Ovary (tissue), 7 donors: ENCODE measurements at regions not wholly inside any gene's neighbourhood (a gene's known extent, or its start where the extent isn't known, plus 50 kb on each side); places are given as distances from the start of the nearest gene placed in this dataset.

ENCODE experiments used
- DNase-seq, 5 donors: peaks; one replicate each; pipeline ENCODE4 v3.0.0-alpha.2; 2019 to 2020
- H3K27ac ChIP-seq, 2 donors: fragments of 200-600 bp; one replicate each; pipeline versions ENCODE4 v1.5.1 to v1.8.0; 2019 to 2022
- H3K27me3 ChIP-seq: fragments of 200-600 bp; one replicate; pipeline ENCODE4 v1.8.0; 2022
- H3K36me3 ChIP-seq: fragments of 200-600 bp; sonication (generic); one replicate; pipeline ENCODE4 v1.5.1; 2019
- H3K4me1 ChIP-seq: one replicate; pipeline ENCODE4 v1.8.1; 2013; ENCODE audit warnings: mild to moderate bottlenecking, moderate library complexity; ENCODE audit not compliant: insufficient read depth
- H3K4me3 ChIP-seq: fragments of 200-600 bp; sonication (generic); one replicate; pipeline ENCODE4 v1.5.1; 2017
- H3K9me3 ChIP-seq, 2 donors: fragments of 200-600 bp in 1 of 2; sonication (generic) in 1 of 2; one replicate each; pipeline versions ENCODE4 v1.5.1 to v1.8.1; 2013 to 2019; ENCODE audit warnings: mild to moderate bottlenecking in 1 of 2, moderate library complexity in 1 of 2
- EP300 ChIP-seq: sonication (generic); formaldehyde crosslinking; IDR thresholded peaks from one replicate; pipeline ENCODE4 v1.6.1; 2017; ENCODE audit warnings: antibody characterized with exemption
- POLR2A ChIP-seq: fragments of 450-650 bp; IDR thresholded peaks from one replicate; pipeline ENCODE4 v1.6.1; 2017; ENCODE audit warnings: antibody characterized with exemption, mild to moderate bottlenecking, moderate library complexity
- WGBS, 3 donors: extraction: QIAGEN DNeasy Blood & Tissue Kit in 1 of 3; methylation state at CpG; one replicate each; pipeline versions ENCODE4 v1.1.5 to v1.1.7; 2013 to 2017; 5-methylcytosine and 5-hydroxymethylcytosine counted together
- intact Hi-C, 4 donors: fragments of 100-400 bp; cut with DNase I; formaldehyde crosslinking; loops; one replicate each; pipeline versions ENCODE4 v1.11.0 to v1.15.1; 2022 to 2023
- TF ChIP-seq, protein P1 (sequence below), 3 donors: fragments of 450-650 bp in 2 of 3; fragments of 200-600 bp in 1 of 3; IDR thresholded peaks; one replicate each; pipeline versions ENCODE4 v1.5.1 to v1.8.0; 2016 to 2022; ENCODE audit warnings: antibody characterized with exemption in 3 of 3, mild to moderate bottlenecking in 1 of 3
- donor health status: DM: no; HTN: no; CAD: no; lungs with moderate emphysema.
- donor health status: DM: no; HTN: no; CAD: no.
- donor health status: Bipolar disorder and iron deficiency.
- donor health status: DM: no; HTN: no; CAD: no.
- donor health status: DM: yes; HTN: yes; CAD: no.

DNA sequence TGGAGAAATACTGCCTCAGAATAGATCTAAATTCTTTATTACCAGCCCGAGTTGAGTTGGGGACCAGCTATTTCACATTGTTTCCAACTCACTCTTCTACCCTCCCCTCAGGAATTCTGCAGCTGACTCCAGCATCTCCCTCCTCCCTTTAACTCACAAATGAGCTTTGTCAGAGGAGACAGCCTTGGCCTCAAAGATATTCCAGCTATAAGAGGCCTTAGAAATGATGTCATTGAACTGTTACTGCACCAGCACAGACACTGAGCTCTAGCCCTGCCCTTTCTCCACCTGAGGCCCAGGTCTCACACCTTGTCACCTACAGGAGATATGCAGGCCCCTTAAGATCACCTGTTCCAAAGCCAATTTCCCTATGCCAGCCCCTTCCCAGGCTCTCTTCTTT is 78.4 kb upstream of the ATP10B start:
- Histone ChIP-seq H3K4me3 (no peak overlapping the region), H3K27ac (no peak overlapping the region), H3K4me1 (no peaks in the 10 kb centered on the region), H3K27me3 (no peaks in the 10 kb centered on the region), H3K36me3 (no peaks in the 10 kb centered on the region), H3K9me3 (no peaks in the 10 kb centered on the region)
- intact Hi-C loops, result no loop called here
- 0 to 8% (median 0%) methylated on average over 1 of the region's 1 CpG for WGBS, 3 donors
- TF ChIP-seq EP300, result no peak
- TF ChIP-seq, protein P1, sequence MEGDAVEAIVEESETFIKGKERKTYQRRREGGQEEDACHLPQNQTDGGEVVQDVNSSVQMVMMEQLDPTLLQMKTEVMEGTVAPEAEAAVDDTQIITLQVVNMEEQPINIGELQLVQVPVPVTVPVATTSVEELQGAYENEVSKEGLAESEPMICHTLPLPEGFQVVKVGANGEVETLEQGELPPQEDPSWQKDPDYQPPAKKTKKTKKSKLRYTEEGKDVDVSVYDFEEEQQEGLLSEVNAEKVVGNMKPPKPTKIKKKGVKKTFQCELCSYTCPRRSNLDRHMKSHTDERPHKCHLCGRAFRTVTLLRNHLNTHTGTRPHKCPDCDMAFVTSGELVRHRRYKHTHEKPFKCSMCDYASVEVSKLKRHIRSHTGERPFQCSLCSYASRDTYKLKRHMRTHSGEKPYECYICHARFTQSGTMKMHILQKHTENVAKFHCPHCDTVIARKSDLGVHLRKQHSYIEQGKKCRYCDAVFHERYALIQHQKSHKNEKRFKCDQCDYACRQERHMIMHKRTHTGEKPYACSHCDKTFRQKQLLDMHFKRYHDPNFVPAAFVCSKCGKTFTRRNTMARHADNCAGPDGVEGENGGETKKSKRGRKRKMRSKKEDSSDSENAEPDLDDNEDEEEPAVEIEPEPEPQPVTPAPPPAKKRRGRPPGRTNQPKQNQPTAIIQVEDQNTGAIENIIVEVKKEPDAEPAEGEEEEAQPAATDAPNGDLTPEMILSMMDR (IDR thresholded peaks at IDR 0.05), result no peak
- TF ChIP-seq POLR2A, result no peak
- no peak for DNase-seq

DNA sequence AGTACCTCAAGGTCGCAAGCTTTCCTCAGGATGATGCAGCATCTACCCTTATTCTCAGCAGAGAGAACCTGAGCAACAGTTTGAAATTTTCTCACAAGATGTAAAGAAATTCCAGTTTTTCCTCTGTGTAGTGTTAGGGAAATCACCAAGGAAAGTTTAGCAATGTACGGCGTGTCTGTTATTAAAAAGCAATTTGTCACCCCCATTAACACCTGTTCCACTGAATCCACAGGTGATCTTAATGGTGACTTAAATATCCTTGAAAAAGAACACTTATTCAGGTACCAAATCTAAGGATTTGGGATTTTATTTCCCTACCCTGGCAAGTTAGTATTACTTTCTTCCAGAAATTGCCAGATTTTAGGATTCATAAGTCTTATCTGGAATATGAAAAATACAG is 77.9 kb upstream of the ATP10B start:
- no peak for TF ChIP-seq POLR2A
- TF ChIP-seq, protein P1 (IDR thresholded peaks at IDR 0.05), result no peak
- Histone ChIP-seq H3K27ac (no peak overlapping the region), H3K36me3 (no peaks in the 10 kb centered on the region), H3K27me3 (no peaks in the 10 kb centered on the region), H3K4me3 (no peak overlapping the region), H3K9me3 (no peaks in the 10 kb centered on the region), H3K4me1 (no peaks in the 10 kb centered on the region)
- intact Hi-C loops, result no loop called here
- DNase-seq, result no peak
- 82 to 93% (median 83%) methylated on average over 3 of the region's 3 CpGs for whole genome bisulfite sequencing, 3 donors

GRCh38 chr5:160929360-160929759 is 77.3 kb upstream of the ATP10B start:
- Histone ChIP-seq H3K4me1 (no peaks in the 10 kb centered on the region), H3K27me3 (no peaks in the 10 kb centered on the region), H3K9me3 (no peaks in the 10 kb centered on the region), H3K4me3 (no peak overlapping the region), H3K36me3 (no peaks in the 10 kb centered on the region), H3K27ac (no peak overlapping the region)
- 72 to 88% (median 82%) methylated on average over 2 of the region's 2 CpGs for WGBS, 3 donors
- TF ChIP-seq POLR2A (no peak), EP300 (no peak)
- TF ChIP-seq, protein P1 (IDR thresholded peaks at IDR 0.05), result no peak
- DNase-seq, result no peak
- intact Hi-C loops, result no loop called here

DNA sequence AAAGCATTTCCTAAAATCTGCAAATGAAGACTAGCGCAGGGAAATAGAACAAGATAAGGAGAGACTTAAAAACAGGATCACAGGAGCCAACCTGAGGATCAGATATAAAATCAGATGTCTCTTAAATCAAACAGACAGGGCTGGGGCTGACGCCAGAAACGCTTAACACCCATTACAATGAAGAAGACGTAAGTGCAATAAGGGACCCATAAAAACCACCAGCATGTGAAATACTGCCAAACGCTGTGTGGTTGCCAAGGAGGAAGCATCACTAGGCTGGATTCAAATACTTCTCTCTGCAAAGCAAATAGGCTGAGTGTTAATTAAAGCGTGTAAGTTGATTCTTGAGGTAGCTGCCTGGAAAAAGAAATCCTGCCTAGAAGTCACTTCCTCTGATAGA is 74.4 kb upstream of the ATP10B start:
- WGBS, 3 donors, result 8 to 15% (median 12%) methylated on average over 6 of the region's 6 CpGs
- Histone ChIP-seq H3K4me3 (no peak overlapping the region), H3K27me3 (no peaks in the 10 kb centered on the region), H3K27ac (no peak overlapping the region), H3K4me1 (no peaks in the 10 kb centered on the region), H3K9me3 (no peaks in the 10 kb centered on the region), H3K36me3 (no peaks in the 10 kb centered on the region)
- TF ChIP-seq EP300 (no peak), POLR2A (no peak)
- TF ChIP-seq, protein P1 (IDR thresholded peaks at IDR 0.05), result no peak
- intact Hi-C loops, result no loop called here
- no peak for DNase-seq

GRCh38 chr5:160925281-160925680 is 73.3 kb upstream of the ATP10B start:
- no peaks in the 10 kb centered on the region for H3K36me3 ChIP-seq
- no peak for DNase-seq
- no peak overlapping the region for H3K4me3 ChIP-seq
- H3K27ac ChIP-seq, result no peak overlapping the region
- 11 to 33% (median 21%) methylated on average over 6 of the region's 6 CpGs for WGBS, 3 donors
- intact Hi-C loops, result no loop called here
- no peaks in the 10 kb centered on the region for H3K27me3 ChIP-seq
- H3K9me3 ChIP-seq, result no peaks in the 10 kb centered on the region
- TF ChIP-seq EP300 (no peak), POLR2A (no peak)
- TF ChIP-seq, protein P1 (IDR thresholded peaks at IDR 0.05), result no peak
- H3K4me1 ChIP-seq, result no peaks in the 10 kb centered on the region
